ENCODE measurements at regions not wholly inside any gene's neighbourhood (a gene's known extent, or its start where the extent isn't known, plus 50 kb on each side); places are given as distances from the start of the nearest gene placed in this dataset.
"Not testable (repeated sequence)": the region's sequence is repeated elsewhere in the genome, so short reads cannot be mapped to it uniquely, and the experiment has no call there.

- not testable (repeated sequence) for TF ChIP-seq EZH2 (IDR thresholded peaks at IDR 0.05; ENCODE audit: insufficient read depth, poor library complexity, severe bottlenecking); EZH2phosphoT487 (IDR thresholded peaks at IDR 0.05; ENCODE audit: insufficient read depth, low read depth)
These were observed 167.9 kb upstream of the JADE1 start for GRCh38 chr4:128641566-128641965.

All from GM23248 (cell line).